NCI-H446 (cell line): ENCODE measurements at regions not wholly inside any gene's neighbourhood (a gene's known extent, or its start where the extent isn't known, plus 50 kb on each side); places are given as distances from the start of the nearest gene placed in this dataset.
"Not testable (repeated sequence)": the region's sequence is repeated elsewhere in the genome, so short reads cannot be mapped to it uniquely, and the experiment has no call there.

Experiments used
- DNase-seq, 2 experiments: peaks; one replicate each; lab custom pipeline; 2025; lab: John Stamatoyannopoulos, UW

GRCh38 chr5:124796495-124796894, 50.1 kb upstream of the ZNF608 start:
- DNase-seq = no peak

GRCh38 chr5:124797665-124798087, 51.2 kb upstream of the ZNF608 start:
- DNase-seq = no peak

- no peak for DNase-seq
Observed at GRCh38 chr5:124798890-124799289, 52.5 kb upstream of the ZNF608 start.

- no peak for DNase-seq
Observed at GRCh38 chr5:124801551-124801950, 55.1 kb upstream of the ZNF608 start.

- no peak for DNase-seq
Observed at GRCh38 chr5:124803617-124804323, 57.3 kb upstream of the ZNF608 start.

- DNase-seq = no peak
Observed at GRCh38 chr5:124806026-124806372, 59.6 kb upstream of the ZNF608 start.

- peak; percentile 84 to 94 for DNase-seq
Observed at GRCh38 chr5:124806373-124807077, 60.1 kb upstream of the ZNF608 start.

- no peak for DNase-seq
Observed at GRCh38 chr5:124808842-124809268, 62.4 kb upstream of the ZNF608 start.

- DNase-seq = no peak
Observed at GRCh38 chr5:124810396-124811006, 64.1 kb upstream of the ZNF608 start.

- DNase-seq = no peak
Observed at GRCh38 chr5:124812771-124813358, 66.4 kb upstream of the ZNF608 start.

GRCh38 chr5:124816381-124816780, 69.9 kb upstream of the ZNF608 start:
- no peak for DNase-seq

GRCh38 chr5:124819201-124819600, 72.8 kb upstream of the ZNF608 start:
- no peak for DNase-seq

GRCh38 chr5:124822647-124823046, 76.2 kb upstream of the ZNF608 start:
- no peak for DNase-seq

GRCh38 chr5:124823380-124823779, 76.9 kb upstream of the ZNF608 start:
- DNase-seq = no peak

GRCh38 chr5:124824637-124825158, 78.3 kb upstream of the ZNF608 start:
- DNase-seq = no peak

GRCh38 chr5:124825250-124825982, 79.0 kb upstream of the ZNF608 start:
- DNase-seq = no peak

- no peak for DNase-seq
Observed at GRCh38 chr5:124825983-124826337, 79.5 kb upstream of the ZNF608 start.

- DNase-seq = no peak
Observed at GRCh38 chr5:124828731-124829234, 82.3 kb upstream of the ZNF608 start.

GRCh38 chr5:124831687-124832240, 85.3 kb upstream of the ZNF608 start:
- DNase-seq = no peak

- DNase-seq = no peak
Observed at GRCh38 chr5:124832510-124832909, 86.1 kb upstream of the ZNF608 start.

GRCh38 chr5:124836314-124836713, 89.9 kb upstream of the ZNF608 start:
- not testable (repeated sequence) for DNase-seq
